ENCODE measurements at regions not wholly inside any gene's neighbourhood (a gene's known extent, or its start where the extent isn't known, plus 50 kb on each side); places are given as distances from the start of the nearest gene placed in this dataset.

- in situ Hi-C loops (cut with MboI; ENCODE audit: low sequenced_read_pairs), result no loop called here
- no TSS peak for BruUV-seq (replicated peaks)
These were observed 547.8 kb upstream of the STEAP1 start for GRCh38 chr7:89606511-89606910.

More at GRCh38 chr7:89606511-89606910, 547.8 kb upstream of the STEAP1 start:
- no peak overlapping the region for H2AK5ac ChIP-seq (ENCODE audit: low read depth, low read length)
- no peak overlapping the region for H4K8ac ChIP-seq (ENCODE audit: low read depth in 2 of 2, low read length in 2 of 2)
- H3K27me3 ChIP-seq (ENCODE audit: control insufficient read depth, insufficient read depth, low read length), result no peaks in the 10 kb centered on the region
- H3K4me2 ChIP-seq (ENCODE audit: low read depth, low read length), result no peak overlapping the region
- H3K4me1 ChIP-seq (ENCODE audit: control insufficient read depth, insufficient read depth, low read length), result no peaks in the 10 kb centered on the region
- no peak overlapping the region for H3K23ac ChIP-seq (ENCODE audit: low read depth, low read length)
- H2AFZ ChIP-seq (replicated peaks; ENCODE audit: low read length, poor library complexity), result no peak overlapping the region
- H3K9me3 ChIP-seq (ENCODE audit: control insufficient read depth, insufficient read depth, low read length), result peaks cover 10% of the 10 kb centered on the region
- H3K4ac ChIP-seq (ENCODE audit: low read depth, low read length), result no peak overlapping the region
- no peaks in the 10 kb centered on the region for H3K36me3 ChIP-seq (ENCODE audit: control insufficient read depth, insufficient read depth, low read length)
- intact Hi-C loops (cut with micrococcal nuclease) (no loop called here), dilution Hi-C loops (cut with HindIII; ENCODE audit: low sequenced_read_pairs, unreplicated experiment) (no loop called here)
- no peak overlapping the region for H2BK120ac ChIP-seq (ENCODE audit: low read depth, low read length)
- H3K4me3 ChIP-seq (ENCODE audit: insufficient read depth, low read depth, low read length), result no peak overlapping the region
- H4K91ac ChIP-seq (ENCODE audit: insufficient read depth, low read depth, low read length), result no peak overlapping the region
- H2BK15ac ChIP-seq (ENCODE audit: low read depth, low read length), result no peak overlapping the region
- ChIA-PET CTCF (interaction anchor here (0.7 kb wide), 1 partner anchor 675 kb away, joined by 3 read pairs; no protein-coding TSS in a partner anchor), POLR2A (ENCODE audit: unreplicated experiment) (no interaction called here)
- no peaks in the 10 kb centered on the region for H4K20me1 ChIP-seq (ENCODE audit: insufficient read depth, low read length)
- H3K14ac ChIP-seq (replicated peaks; ENCODE audit: low read depth, low read length), result no peak overlapping the region
- ATAC-seq (ENCODE audit: low read depth) (no peak), DNase-seq (no peak)
- H3K27ac ChIP-seq (ENCODE audit: insufficient read depth, low read length), result no peak overlapping the region
- no peak overlapping the region for H4K5ac ChIP-seq (ENCODE audit: low read depth, low read length)
- H2BK5ac ChIP-seq (ENCODE audit: low read depth, low read length, poor library complexity, severe bottlenecking), result no peak overlapping the region
- no CpG with 5 or more reads among the region's 3 CpGs for WGBS, 2 experiments (ENCODE audit: extremely low coverage in 2 of 2, insufficient read length in 1 of 2)
- H3K56ac ChIP-seq (ENCODE audit: extremely low read depth, insufficient read depth, low read length), result no peak overlapping the region
- H2BK20ac ChIP-seq (ENCODE audit: low read depth, low read length), result no peak overlapping the region
- no peaks in the 10 kb centered on the region for H3K79me1 ChIP-seq (ENCODE audit: low read depth in 1 of 2, low read length in 2 of 2)
- TF ChIP-seq FOS (IDR thresholded peaks at IDR 0.05; ENCODE audit: low read depth, low read length) (no peak), BHLHE40 (IDR thresholded peaks at IDR 0.05; ENCODE audit: low read depth, low read length) (no peak), SMC3 (IDR thresholded peaks at IDR 0.05; ENCODE audit: low read depth, low read length) (no peak), CHD1 (IDR thresholded peaks at IDR 0.05; ENCODE audit: low read depth, low read length) (no peak), MAZ (IDR thresholded peaks at IDR 0.05; ENCODE audit: borderline replicate concordance, low read depth, low read length) (no peak), MAFK (IDR thresholded peaks at IDR 0.05; ENCODE audit: low read depth, low read length) (no peak), CEBPB (IDR thresholded peaks at IDR 0.05; ENCODE audit: low read depth, low read length) (no peak)
- TF ChIP-seq, protein P1, sequence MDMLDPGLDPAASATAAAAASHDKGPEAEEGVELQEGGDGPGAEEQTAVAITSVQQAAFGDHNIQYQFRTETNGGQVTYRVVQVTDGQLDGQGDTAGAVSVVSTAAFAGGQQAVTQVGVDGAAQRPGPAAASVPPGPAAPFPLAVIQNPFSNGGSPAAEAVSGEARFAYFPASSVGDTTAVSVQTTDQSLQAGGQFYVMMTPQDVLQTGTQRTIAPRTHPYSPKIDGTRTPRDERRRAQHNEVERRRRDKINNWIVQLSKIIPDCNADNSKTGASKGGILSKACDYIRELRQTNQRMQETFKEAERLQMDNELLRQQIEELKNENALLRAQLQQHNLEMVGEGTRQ (IDR thresholded peaks at IDR 0.05; ENCODE audit: low read depth, low read length), result no peak
- TF ChIP-seq, protein P2, sequence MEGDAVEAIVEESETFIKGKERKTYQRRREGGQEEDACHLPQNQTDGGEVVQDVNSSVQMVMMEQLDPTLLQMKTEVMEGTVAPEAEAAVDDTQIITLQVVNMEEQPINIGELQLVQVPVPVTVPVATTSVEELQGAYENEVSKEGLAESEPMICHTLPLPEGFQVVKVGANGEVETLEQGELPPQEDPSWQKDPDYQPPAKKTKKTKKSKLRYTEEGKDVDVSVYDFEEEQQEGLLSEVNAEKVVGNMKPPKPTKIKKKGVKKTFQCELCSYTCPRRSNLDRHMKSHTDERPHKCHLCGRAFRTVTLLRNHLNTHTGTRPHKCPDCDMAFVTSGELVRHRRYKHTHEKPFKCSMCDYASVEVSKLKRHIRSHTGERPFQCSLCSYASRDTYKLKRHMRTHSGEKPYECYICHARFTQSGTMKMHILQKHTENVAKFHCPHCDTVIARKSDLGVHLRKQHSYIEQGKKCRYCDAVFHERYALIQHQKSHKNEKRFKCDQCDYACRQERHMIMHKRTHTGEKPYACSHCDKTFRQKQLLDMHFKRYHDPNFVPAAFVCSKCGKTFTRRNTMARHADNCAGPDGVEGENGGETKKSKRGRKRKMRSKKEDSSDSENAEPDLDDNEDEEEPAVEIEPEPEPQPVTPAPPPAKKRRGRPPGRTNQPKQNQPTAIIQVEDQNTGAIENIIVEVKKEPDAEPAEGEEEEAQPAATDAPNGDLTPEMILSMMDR (conservative IDR thresholded peaks at IDR 0.05; ENCODE audit: low read depth, low read length), result no peak
- no peak overlapping the region for H2AK9ac ChIP-seq (replicated peaks; ENCODE audit: low read depth, low read length, poor library complexity)
- H3K9ac ChIP-seq (ENCODE audit: low read depth, low read length), result no peak overlapping the region
- no peak overlapping the region for H3K18ac ChIP-seq (ENCODE audit: low read depth, low read length)
- H3K9me1 ChIP-seq (ENCODE audit: insufficient read depth, low read length), result no peaks in the 10 kb centered on the region

All from IMR-90 (cell line).